ENCODE measurements at regions not wholly inside any gene's neighbourhood (a gene's known extent, or its start where the extent isn't known, plus 50 kb on each side); places are given as distances from the start of the nearest gene placed in this dataset.

DNA sequence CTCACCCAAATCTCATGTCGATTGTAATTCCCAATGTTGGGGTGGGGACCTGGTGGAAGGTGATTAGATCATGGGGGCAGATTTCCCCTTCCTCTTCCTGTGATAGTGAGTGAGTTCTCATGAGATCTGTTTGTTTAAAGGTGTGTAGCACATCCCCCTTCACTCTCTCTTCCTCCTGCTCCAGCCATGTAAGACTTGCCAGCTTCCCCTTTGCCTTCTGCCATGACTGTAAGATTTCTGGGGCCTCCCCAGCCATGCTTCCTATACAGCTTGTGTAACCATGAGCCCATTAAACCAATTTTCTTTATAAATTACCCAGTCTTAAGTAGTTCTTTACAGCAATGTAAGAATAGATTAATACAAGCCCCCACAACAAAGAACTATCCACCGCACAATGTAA, 109.9 kb upstream of the JAZF1 start:
- in situ Hi-C loops (cut with MboI; ENCODE audit: low pct_ligation_motif_present in 1 of 4, low pct_unique_long_range_greater_than_20kb in 1 of 4, low sequenced_read_pairs in 3 of 4): loop anchor here in 1 of 4 donors (25.0 kb wide), 1 partner anchor 572 kb away; no protein-coding TSS in a partner anchor
- intact Hi-C loops (cut with DNase I; ENCODE audit: low total_unique reads): no loop called here
- TF ChIP-seq POLR2A (IDR thresholded peaks at IDR 0.05) (no peak), POLR2AphosphoS5 (IDR thresholded peaks at IDR 0.05) (no peak), EP300 (IDR thresholded peaks at IDR 0.05; ENCODE audit: low read depth) (no peak), CTCF (IDR thresholded peaks at IDR 0.05) (no peak)
- Histone ChIP-seq H3K27me3 (peaks cover 6% of the 10 kb centered on the region), H3K27ac (no peak overlapping the region), H3K36me3 (no peaks in the 10 kb centered on the region), H3K9me3 (no peaks in the 10 kb centered on the region), H3K4me1 (no peaks in the 10 kb centered on the region), H3K4me3 (no peak overlapping the region)
- no peak for DNase-seq
- 83 to 95% methylated on average over 1 to 2 of the region's 2 CpGs for WGBS, 2 donors (ENCODE audit: low coverage in 1 of 2)

- in situ Hi-C loops (cut with MboI; ENCODE audit: low pct_ligation_motif_present in 1 of 4, low pct_unique_long_range_greater_than_20kb in 1 of 4, low sequenced_read_pairs in 3 of 4): loop anchor here in 1 of 4 donors (25.0 kb wide), 1 partner anchor 571 kb away; no protein-coding TSS in a partner anchor
These were observed 111.0 kb upstream of the JAZF1 start for GRCh38 chr7:28291559-28291958.

GRCh38 chr7:28292834-28293526, 112.4 kb upstream of the JAZF1 start:
- intact Hi-C loops (cut with DNase I; ENCODE audit: low total_unique reads) (no loop called here), in situ Hi-C loops (cut with MboI; ENCODE audit: low pct_ligation_motif_present in 1 of 4, low pct_unique_long_range_greater_than_20kb in 1 of 4, low sequenced_read_pairs in 3 of 4) (loop anchor here in 1 of 4 donors (25.0 kb wide), 1 partner anchor 569 kb away; no protein-coding TSS in a partner anchor)
- TF ChIP-seq EP300 (IDR thresholded peaks at IDR 0.05; ENCODE audit: low read depth): no peak
- TF ChIP-seq POLR2AphosphoS5 (IDR thresholded peaks at IDR 0.05): no peak
- no peak for TF ChIP-seq CTCF (IDR thresholded peaks at IDR 0.05)
- no peak for TF ChIP-seq POLR2A (IDR thresholded peaks at IDR 0.05)
- H3K4me1 ChIP-seq: no peaks in the 10 kb centered on the region
- no peaks in the 10 kb centered on the region for H3K9me3 ChIP-seq
- no peak for DNase-seq
- peaks cover 6% of the 10 kb centered on the region for H3K27me3 ChIP-seq
- no peak overlapping the region for H3K27ac ChIP-seq
- H3K36me3 ChIP-seq: no peaks in the 10 kb centered on the region
- 74 to 87% methylated on average over 5 of the region's 5 CpGs for WGBS, 2 donors (ENCODE audit: low coverage in 1 of 2)
- no peak overlapping the region for H3K4me3 ChIP-seq

More at GRCh38 chr7:28291559-28291958, 111.0 kb upstream of the JAZF1 start:
- TF ChIP-seq POLR2AphosphoS5 (IDR thresholded peaks at IDR 0.05) (no peak), CTCF (IDR thresholded peaks at IDR 0.05) (no peak), POLR2A (IDR thresholded peaks at IDR 0.05) (no peak), EP300 (IDR thresholded peaks at IDR 0.05; ENCODE audit: low read depth) (no peak)
- WGBS, 2 donors (ENCODE audit: low coverage in 1 of 2): 63 to 100% methylated on average over 1 to 4 of the region's 4 CpGs
- Histone ChIP-seq H3K4me1 (no peaks in the 10 kb centered on the region), H3K27me3 (peaks cover 6% of the 10 kb centered on the region), H3K4me3 (no peak overlapping the region), H3K36me3 (no peaks in the 10 kb centered on the region), H3K9me3 (no peaks in the 10 kb centered on the region), H3K27ac (no peak overlapping the region)
- intact Hi-C loops (cut with DNase I; ENCODE audit: low total_unique reads): no loop called here
- no peak for DNase-seq

GRCh38 chr7:28293527-28293835, 112.9 kb upstream of the JAZF1 start:
- Histone ChIP-seq H3K4me1 (no peaks in the 10 kb centered on the region), H3K27me3 (peaks cover 6% of the 10 kb centered on the region), H3K4me3 (no peak overlapping the region), H3K9me3 (no peaks in the 10 kb centered on the region), H3K27ac (no peak overlapping the region), H3K36me3 (no peaks in the 10 kb centered on the region)
- WGBS, 2 donors (ENCODE audit: low coverage in 1 of 2): 95% methylated on average over 1 of the region's 1 CpG; no CpG with 5 or more reads in 1 of the 2 donors
- no peak for DNase-seq
- no peak for TF ChIP-seq CTCF (IDR thresholded peaks at IDR 0.05)
- intact Hi-C loops (cut with DNase I; ENCODE audit: low total_unique reads) (no loop called here), in situ Hi-C loops (cut with MboI; ENCODE audit: low pct_ligation_motif_present in 1 of 4, low pct_unique_long_range_greater_than_20kb in 1 of 4, low sequenced_read_pairs in 3 of 4) (loop anchor here in 1 of 4 donors (25.0 kb wide), 1 partner anchor 569 kb away; no protein-coding TSS in a partner anchor)

All from transverse colon (tissue), 4 donors.